ENCODE measurements at regions not wholly inside any gene's neighbourhood (a gene's known extent, or its start where the extent isn't known, plus 50 kb on each side); places are given as distances from the start of the nearest gene placed in this dataset.
"Not testable (repeated sequence)": the region's sequence is repeated elsewhere in the genome, so short reads cannot be mapped to it uniquely, and the experiment has no call there.

DNA sequence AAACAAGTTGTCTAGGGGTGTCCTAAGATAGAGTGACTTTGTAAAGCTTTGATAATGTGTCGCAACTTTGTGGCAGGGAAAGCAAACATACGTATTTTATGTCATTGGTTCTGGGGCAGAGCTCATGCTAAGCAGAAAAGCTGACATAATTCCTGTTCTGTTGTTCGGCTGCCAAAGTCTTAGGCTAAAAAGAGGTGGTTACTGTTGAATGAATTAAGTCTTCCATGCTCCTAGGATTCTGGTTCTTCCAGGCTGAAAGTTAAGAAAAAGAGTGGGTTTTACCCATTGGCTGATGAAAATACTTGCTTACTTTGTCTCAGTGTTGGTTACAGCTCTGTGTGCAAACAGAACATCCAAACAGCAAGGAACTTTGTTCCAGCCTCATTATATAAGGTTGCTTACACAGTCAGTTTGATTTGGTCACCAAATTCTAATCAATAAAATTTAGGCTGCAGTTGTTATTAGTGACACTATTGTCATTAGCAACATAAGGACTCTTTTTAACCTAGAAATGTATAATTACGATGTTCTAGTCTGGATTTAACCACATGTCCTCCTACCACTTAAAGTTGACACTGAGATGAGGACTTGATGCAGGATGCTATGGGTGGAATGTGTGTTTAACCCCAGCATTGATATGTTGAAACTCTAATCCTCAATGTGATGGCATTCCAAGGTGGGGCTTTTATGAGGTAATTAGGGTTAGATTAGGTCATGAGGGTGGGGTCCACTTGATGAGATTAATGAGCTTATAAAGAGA, 114.0 kb upstream of the GOT2 start:
- DNase-seq = no peak
- H3K27ac ChIP-seq = no peak overlapping the region
- TF ChIP-seq POLR2A (IDR thresholded peaks at IDR 0.05) (no peak), EP300 (IDR thresholded peaks at IDR 0.05) (no peak)
- TF ChIP-seq, protein P1, sequence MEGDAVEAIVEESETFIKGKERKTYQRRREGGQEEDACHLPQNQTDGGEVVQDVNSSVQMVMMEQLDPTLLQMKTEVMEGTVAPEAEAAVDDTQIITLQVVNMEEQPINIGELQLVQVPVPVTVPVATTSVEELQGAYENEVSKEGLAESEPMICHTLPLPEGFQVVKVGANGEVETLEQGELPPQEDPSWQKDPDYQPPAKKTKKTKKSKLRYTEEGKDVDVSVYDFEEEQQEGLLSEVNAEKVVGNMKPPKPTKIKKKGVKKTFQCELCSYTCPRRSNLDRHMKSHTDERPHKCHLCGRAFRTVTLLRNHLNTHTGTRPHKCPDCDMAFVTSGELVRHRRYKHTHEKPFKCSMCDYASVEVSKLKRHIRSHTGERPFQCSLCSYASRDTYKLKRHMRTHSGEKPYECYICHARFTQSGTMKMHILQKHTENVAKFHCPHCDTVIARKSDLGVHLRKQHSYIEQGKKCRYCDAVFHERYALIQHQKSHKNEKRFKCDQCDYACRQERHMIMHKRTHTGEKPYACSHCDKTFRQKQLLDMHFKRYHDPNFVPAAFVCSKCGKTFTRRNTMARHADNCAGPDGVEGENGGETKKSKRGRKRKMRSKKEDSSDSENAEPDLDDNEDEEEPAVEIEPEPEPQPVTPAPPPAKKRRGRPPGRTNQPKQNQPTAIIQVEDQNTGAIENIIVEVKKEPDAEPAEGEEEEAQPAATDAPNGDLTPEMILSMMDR (IDR thresholded peaks at IDR 0.05) = no peak
- 52 to 66% (median 57%) methylated on average over 4 of the region's 4 CpGs for WGBS, 3 donors
- H3K4me3 ChIP-seq = no peak overlapping the region
- no peaks in the 10 kb centered on the region for H3K9me3 ChIP-seq
- H3K27me3 ChIP-seq = no peaks in the 10 kb centered on the region
- intact Hi-C loops (cut with DNase I) = no loop called here
- H3K36me3 ChIP-seq = no peaks in the 10 kb centered on the region
- no peaks in the 10 kb centered on the region for H3K4me1 ChIP-seq (ENCODE audit: insufficient read depth)

DNA sequence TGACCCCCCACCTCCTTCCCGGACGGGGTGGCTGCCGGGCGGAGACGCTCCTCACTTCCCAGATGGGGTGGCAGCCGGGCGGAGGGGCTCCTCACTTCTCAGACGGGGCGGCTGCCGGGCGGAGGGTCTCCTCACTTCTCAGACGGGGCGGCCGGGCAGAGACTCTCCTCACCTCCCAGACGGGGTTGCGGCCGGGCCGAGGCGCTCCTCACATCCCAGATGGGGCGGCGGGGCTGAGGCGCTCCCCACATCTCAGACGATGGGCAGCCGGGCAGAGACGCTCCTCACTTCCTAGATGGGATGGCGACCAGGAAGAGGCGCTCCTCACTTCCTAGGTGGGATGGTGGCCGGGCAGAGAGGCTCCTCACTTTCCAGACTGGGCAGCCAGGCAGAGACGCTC, 112.1 kb upstream of the GOT2 start:
- H3K9me3 ChIP-seq; H3K4me1 ChIP-seq (ENCODE audit: insufficient read depth); H3K27ac ChIP-seq; H3K36me3 ChIP-seq; H3K4me3 ChIP-seq; intact Hi-C loops (cut with DNase I); DNase-seq; H3K27me3 ChIP-seq: not testable (repeated sequence)
- WGBS, 3 donors = 95 to 98% (median 97%) methylated on average over 26 to 29 of the region's 29 CpGs

DNA sequence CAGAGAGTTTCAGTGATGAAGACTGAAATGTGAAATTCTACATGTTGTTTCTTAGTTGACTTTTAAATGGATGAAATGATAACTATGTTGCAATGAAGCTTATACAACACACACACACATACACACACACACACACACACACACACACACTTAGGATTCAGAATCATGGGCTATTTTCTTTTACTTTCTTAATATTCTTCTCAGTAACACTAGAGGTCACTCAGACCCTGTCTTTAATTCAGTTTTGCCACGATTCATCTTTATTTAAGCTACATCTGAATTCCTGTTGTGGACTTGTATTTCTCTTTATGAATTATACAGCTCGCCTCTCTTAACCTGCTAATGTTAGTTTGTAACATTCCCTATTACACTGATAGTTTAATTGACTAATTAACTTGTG, 109.6 kb upstream of the GOT2 start:
- no peaks in the 10 kb centered on the region for H3K4me1 ChIP-seq (ENCODE audit: insufficient read depth)
- no peak overlapping the region for H3K27ac ChIP-seq
- TF ChIP-seq, protein P1 (IDR thresholded peaks at IDR 0.05) = no peak
- TF ChIP-seq EP300 (IDR thresholded peaks at IDR 0.05) = no peak
- TF ChIP-seq POLR2A (IDR thresholded peaks at IDR 0.05) = no peak
- 7 to 11% (median 8%) methylated on average over 2 of the region's 2 CpGs for WGBS, 3 donors
- no peak for DNase-seq
- no peaks in the 10 kb centered on the region for H3K36me3 ChIP-seq
- intact Hi-C loops (cut with DNase I) = no loop called here
- H3K4me3 ChIP-seq = no peak overlapping the region
- no peaks in the 10 kb centered on the region for H3K9me3 ChIP-seq
- H3K27me3 ChIP-seq = no peaks in the 10 kb centered on the region

DNA sequence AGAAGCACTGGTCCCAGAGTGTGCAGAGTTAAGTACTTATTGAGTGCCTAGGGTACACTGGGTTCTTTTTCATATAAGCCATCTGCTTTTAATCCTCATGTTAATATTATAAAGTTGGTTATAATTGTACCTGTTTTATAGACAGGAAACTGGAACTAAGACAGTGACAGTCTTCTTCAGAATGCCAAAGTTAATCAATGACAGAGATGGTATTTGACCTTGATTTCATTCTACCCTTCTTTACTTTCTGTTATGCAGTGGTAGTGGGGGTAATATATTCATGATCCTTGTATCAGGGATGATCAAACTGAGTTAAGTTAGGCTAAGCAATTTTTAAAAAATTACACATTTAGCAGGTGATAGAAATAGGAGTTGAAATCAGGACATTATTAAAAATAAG, 108.6 kb upstream of the GOT2 start:
- TF ChIP-seq, protein P1 (IDR thresholded peaks at IDR 0.05) = no peak
- TF ChIP-seq EP300 (IDR thresholded peaks at IDR 0.05) = no peak
- no peak for TF ChIP-seq POLR2A (IDR thresholded peaks at IDR 0.05)
- H3K27ac ChIP-seq = no peak overlapping the region
- H3K4me3 ChIP-seq = no peak overlapping the region
- no peaks in the 10 kb centered on the region for H3K36me3 ChIP-seq
- no peaks in the 10 kb centered on the region for H3K4me1 ChIP-seq (ENCODE audit: insufficient read depth)
- H3K27me3 ChIP-seq = no peaks in the 10 kb centered on the region
- DNase-seq = no peak
- no peaks in the 10 kb centered on the region for H3K9me3 ChIP-seq
- intact Hi-C loops (cut with DNase I) = no loop called here

DNA sequence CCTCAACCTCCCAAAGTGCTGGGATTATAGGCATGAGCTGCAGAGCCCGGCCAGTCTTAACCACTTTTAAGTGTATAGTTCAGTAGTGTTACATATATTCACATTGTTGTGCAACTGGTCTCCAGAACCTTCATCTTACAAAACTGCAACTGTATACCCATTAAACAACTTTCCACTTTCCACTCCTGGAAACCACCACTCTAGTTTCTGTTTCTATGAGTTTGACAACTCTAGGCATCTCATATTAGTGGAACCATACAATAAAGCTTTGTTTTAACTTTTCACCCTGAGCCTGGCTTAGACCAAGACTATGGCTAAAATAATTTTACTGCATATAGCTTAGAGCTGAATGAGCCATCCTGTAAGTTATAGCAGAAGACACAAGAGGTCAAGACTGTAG, 108.0 kb upstream of the GOT2 start:
- H3K27me3 ChIP-seq = no peaks in the 10 kb centered on the region
- intact Hi-C loops (cut with DNase I) = no loop called here
- 86 to 100% (median 97%) methylated on average over 1 of the region's 1 CpG for WGBS, 3 donors
- H3K4me1 ChIP-seq (ENCODE audit: insufficient read depth) = no peaks in the 10 kb centered on the region
- H3K4me3 ChIP-seq = no peak overlapping the region
- TF ChIP-seq, protein P1 (IDR thresholded peaks at IDR 0.05) = no peak
- TF ChIP-seq POLR2A (IDR thresholded peaks at IDR 0.05) (no peak), EP300 (IDR thresholded peaks at IDR 0.05) (no peak)
- no peaks in the 10 kb centered on the region for H3K9me3 ChIP-seq
- no peaks in the 10 kb centered on the region for H3K36me3 ChIP-seq
- H3K27ac ChIP-seq = no peak overlapping the region
- DNase-seq = no peak

All from ovary (tissue), 7 donors.